AG10803 (cell line): ENCODE measurements at regions not wholly inside any gene's neighbourhood (a gene's known extent, or its start where the extent isn't known, plus 50 kb on each side); places are given as distances from the start of the nearest gene placed in this dataset.
A peak's percentile ranks its signal among the peaks of the same experiment; 100 is the strongest.

ENCODE experiments used
- DNase-seq: peaks from one replicate; pipeline ENCODE4 v3.0.0; 2010; ENCODE audit warnings: low read depth
- H3K4me3 ChIP-seq: 2 replicates; pipeline ENCODE4 v1.5.1; 2011; ENCODE audit warnings: mild to moderate bottlenecking, low read length, control low read depth
- CTCF ChIP-seq: conservative IDR thresholded peaks from 2 replicates; pipeline ENCODE4 v1.5.1; 2011; ENCODE audit warnings: mild to moderate bottlenecking, low read length, control low read depth, inconsistent platforms

GRCh38 chr16:66152181-66152580 lies 214.3 kb upstream of the CDH5 start:
- H3K4me3 ChIP-seq, result no peak overlapping the region
- DNase-seq, result no peak
- no peak for TF ChIP-seq CTCF

- H3K4me3 ChIP-seq, result no peak overlapping the region
- TF ChIP-seq CTCF, result no peak
- DNase-seq, result peak; percentile 89
Measured at GRCh38 chr16:66150698-66151482, 215.6 kb upstream of the CDH5 start.

- no peak for TF ChIP-seq CTCF
- no peak for DNase-seq
- H3K4me3 ChIP-seq, result no peak overlapping the region
Measured at GRCh38 chr16:66147291-66147690, 219.2 kb upstream of the CDH5 start.

DNA sequence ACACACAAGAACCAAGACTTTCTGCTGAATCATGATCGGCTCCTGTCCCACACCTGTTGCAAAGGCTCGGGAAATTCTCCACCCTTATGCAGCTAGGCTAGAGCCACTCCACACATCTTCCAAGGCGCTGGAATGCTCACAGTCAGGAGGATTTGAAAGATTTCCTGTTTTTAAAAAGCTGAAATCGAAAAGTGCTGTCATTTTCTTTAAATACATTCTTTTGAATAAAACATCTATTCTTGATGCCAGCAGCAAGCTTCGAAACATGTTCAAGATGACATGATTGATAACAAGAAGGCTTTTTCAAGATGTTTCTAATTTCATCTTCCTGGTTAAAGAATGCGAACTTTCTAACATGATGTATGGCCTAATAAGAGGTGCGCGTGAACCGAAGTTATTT lies 219.7 kb upstream of the CDH5 start:
- H3K4me3 ChIP-seq, result no peak overlapping the region
- TF ChIP-seq CTCF, result no peak
- DNase-seq, result peak; percentile 91

- TF ChIP-seq CTCF, result no peak
- DNase-seq, result no peak
- no peak overlapping the region for H3K4me3 ChIP-seq
Measured at GRCh38 chr16:66144641-66145040, 221.8 kb upstream of the CDH5 start.

DNA sequence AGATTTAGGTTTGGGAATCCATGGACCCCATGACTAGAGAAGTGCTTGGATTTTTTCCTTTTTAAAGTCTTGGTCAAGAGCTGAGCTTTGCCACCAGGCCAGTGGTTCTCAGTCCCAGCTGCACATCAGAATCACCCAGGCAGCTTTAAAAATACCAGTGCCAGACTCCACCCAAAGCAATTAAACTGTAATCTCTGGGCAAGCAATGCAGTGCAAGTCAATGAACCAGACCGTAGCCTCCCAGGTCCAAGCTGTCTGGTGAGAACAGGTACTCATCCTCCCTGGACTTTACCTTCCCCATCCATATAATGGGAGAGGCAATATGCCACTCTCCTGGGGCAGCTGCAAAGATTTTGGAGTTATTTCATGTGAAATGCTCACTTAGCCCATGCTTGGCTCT lies 223.1 kb upstream of the CDH5 start:
- no peak overlapping the region for H3K4me3 ChIP-seq
- no peak for DNase-seq
- TF ChIP-seq CTCF, result no peak

GRCh38 chr16:66141885-66142284 lies 224.6 kb upstream of the CDH5 start:
- TF ChIP-seq CTCF, result no peak
- H3K4me3 ChIP-seq, result no peak overlapping the region
- no peak for DNase-seq
